HT-29 (cell line): ENCODE measurements at regions not wholly inside any gene's neighbourhood (a gene's known extent, or its start where the extent isn't known, plus 50 kb on each side); places are given as distances from the start of the nearest gene placed in this dataset.
"Not testable (repeated sequence)": the region's sequence is repeated elsewhere in the genome, so short reads cannot be mapped to it uniquely, and the experiment has no call there.

Experiments used
- DNase-seq: peaks from one replicate; pipeline ENCODE4 v3.0.0-alpha.2; 2015; ENCODE audit warnings: low spot score

GRCh38 chr12:73671550-73671949 lies 866.1 kb upstream of the ATXN7L3B start:
- peak; percentile 60 for DNase-seq

- DNase-seq = no peak
These were observed 859.9 kb upstream of the ATXN7L3B start for GRCh38 chr12:73677520-73678291.

DNA sequence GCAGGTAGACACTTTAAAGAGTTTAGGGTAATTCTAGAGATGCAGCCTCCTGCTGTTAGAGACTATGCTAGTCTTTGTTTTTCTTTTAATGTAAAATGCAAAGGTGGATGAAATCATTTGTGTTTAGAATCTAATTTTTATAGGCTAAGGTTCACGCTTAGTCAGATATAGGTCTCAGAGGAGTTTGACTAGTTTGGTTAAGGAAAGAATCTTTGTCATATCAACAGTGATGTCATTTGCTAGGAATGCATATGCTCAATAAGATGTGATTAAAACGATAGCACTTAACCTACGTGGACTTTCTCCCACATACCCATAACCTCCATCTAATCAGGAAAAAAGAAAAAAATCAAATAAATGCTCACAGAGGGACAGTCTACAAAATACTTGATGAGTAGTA lies 859.3 kb upstream of the ATXN7L3B start:
- peak; percentile 9 for DNase-seq

GRCh38 chr12:73699318-73699717 lies 838.3 kb upstream of the ATXN7L3B start:
- DNase-seq = no peak

DNA sequence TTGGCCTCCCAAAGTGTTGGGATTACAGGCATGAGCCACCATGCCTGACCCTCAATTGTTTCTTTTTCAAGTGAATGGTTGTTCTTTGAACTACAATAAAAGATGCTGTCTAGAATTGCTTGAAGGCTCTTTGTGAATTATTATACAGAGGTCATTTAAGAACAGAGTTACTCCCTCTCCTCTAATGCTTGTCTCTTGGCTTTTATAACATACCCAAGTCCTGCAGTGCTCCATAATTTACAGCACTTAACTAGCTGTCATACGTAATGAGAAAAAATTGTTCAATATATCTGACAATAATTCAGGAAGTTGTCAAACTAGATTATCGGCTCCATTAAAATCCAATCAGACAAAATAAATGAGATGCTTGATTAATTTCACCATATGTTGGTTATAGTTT lies 823.0 kb upstream of the ATXN7L3B start:
- no peak for DNase-seq

DNA sequence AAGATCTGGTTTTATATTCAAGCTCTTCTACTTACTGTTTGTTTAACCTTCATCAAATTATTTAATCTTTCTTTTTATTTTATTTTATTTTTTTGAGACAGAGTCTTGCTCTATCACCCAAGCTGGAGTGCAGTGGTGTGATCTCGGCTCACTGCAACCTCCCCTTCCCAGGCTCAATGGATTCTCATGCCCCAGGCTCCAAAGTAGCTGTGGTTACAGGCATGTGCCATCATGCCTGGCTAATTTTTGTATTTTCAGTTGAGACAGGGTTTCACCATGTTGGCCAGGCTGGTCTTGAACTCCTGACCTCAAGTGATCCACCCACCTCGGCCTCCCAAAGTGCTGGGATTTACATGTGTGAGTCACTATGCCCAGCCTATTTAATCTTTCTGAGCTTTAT lies 821.5 kb upstream of the ATXN7L3B start:
- DNase-seq = not testable (repeated sequence)

DNA sequence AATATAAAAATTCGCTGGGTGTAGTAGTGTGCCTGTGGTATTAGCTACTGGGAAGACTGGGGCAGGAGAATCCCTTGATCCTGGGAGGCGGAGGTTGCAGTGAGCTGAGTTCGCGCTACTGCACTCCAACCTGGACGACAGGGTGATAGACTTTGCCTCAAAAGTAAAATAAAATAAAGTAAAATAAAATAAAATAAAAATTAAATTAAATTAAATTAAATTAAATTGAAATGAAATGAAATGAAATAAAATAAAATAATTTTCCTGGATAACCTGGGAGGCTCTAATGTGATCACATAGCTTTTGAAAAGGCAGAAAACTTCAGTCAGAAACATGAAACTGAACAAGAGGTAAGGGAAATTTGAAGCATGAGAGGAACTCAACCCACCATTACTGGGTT lies 818.4 kb upstream of the ATXN7L3B start:
- no peak for DNase-seq

- DNase-seq = no peak
These were observed 810.8 kb upstream of the ATXN7L3B start for GRCh38 chr12:73726881-73727280.

DNA sequence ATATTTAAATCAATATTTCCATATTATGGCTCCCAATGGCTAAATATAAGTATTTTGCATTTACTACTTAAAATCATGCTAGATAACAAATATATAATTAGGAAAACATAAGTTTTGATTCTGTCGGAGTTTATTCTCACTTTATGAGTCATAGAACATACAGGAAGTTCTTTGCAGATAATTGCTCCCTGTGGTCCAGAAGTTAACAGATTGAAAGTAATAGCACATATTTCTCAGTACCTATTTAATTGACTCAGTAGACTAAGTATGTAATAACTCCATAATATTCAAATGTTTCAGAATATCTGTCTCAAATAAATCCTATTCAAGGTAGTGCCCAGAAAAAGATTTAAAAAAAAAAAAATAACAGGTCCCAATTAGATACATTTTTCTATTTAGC lies 806.0 kb upstream of the ATXN7L3B start:
- no peak for DNase-seq

GRCh38 chr12:73769337-73769736 lies 768.3 kb upstream of the ATXN7L3B start:
- no peak for DNase-seq

- DNase-seq = no peak
These were observed 739.1 kb upstream of the ATXN7L3B start for GRCh38 chr12:73798523-73798922.

- no peak for DNase-seq
These were observed 722.5 kb upstream of the ATXN7L3B start for GRCh38 chr12:73815072-73815645.

DNA sequence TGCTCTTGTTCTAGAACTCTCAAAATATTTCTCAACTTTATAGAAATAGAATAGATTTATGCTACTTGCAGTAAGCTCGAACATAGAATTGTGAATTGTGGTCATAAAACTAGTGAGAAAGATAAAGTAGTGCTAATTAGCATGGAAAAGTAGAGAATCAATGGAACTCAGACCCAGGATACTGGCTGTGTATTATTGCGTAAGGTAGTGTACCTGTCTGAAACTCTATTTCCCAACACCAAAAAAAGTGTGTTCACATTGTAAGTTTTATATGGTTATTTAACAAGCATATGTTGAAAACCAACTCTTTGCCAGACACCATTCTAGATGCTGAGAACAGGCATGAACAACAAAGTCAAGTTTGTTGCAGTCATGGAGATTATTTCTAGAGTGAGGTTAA lies 720.5 kb upstream of the ATXN7L3B start:
- no peak for DNase-seq

DNA sequence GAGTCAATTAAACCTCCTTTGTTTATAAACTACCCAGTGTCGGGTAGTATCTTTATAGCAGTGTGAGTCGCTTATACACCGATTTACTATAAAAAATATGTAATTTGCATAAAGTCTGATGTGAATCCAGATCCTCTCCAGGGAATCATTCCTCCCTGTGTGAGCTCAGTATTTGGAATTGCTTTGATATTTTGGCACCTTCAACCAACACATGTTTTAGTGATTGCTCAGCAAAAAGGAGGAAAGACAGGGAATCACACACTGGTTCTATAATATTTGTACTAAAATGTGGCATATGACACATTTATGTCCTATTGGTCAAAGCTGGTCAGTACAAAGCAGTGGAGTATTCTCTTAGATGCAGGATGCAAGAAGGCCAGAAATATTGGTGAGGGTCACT lies 703.9 kb upstream of the ATXN7L3B start:
- no peak for DNase-seq

GRCh38 chr12:73841963-73842362 lies 695.7 kb upstream of the ATXN7L3B start:
- no peak for DNase-seq

GRCh38 chr12:73863546-73863945 lies 674.1 kb upstream of the ATXN7L3B start:
- DNase-seq = no peak

- DNase-seq = no peak
These were observed 670.5 kb upstream of the ATXN7L3B start for GRCh38 chr12:73867147-73867546.

DNA sequence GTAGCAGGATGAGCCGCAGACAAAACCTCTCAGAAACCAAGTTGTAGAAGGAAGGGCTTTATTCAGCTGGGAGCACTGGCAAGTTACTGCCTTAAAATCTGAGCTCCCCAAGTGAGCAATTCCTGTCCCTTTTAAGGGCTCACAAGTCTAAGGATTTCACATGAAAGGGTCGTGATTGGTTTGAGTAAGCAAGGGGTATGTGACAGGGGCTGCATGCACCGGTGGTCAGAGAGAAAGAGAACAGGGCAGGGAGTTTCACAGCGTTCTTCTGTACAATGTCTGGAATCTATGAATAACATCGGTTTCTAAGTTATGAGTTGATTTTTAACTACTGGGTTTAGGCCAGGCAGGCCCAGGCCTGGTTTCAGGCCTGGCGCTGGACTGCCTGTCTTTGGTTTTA lies 660.3 kb upstream of the ATXN7L3B start:
- not testable (repeated sequence) for DNase-seq

DNA sequence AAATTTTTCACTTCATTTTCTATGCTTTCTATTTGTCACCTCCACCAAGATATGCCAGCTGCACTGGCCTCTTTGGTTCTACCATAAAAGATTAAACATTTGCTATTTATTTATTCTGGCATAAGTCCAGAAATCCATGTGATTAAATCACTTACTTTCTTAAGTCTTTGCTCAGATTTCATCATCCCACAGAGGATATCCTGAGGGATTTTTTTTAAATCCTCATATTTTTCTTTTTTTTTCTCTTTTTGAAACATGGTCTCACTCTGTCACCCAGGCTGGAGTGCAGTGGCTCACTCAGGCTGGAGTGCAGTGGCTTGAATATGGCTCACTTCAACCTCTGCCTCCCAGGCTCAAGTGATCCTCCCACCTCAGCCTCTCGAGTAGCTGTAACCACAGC lies 645.4 kb upstream of the ATXN7L3B start:
- DNase-seq = peak; percentile 23

GRCh38 chr12:73898645-73899044 lies 639.0 kb upstream of the ATXN7L3B start:
- no peak for DNase-seq

GRCh38 chr12:73902260-73902659 lies 635.4 kb upstream of the ATXN7L3B start:
- DNase-seq = no peak

DNA sequence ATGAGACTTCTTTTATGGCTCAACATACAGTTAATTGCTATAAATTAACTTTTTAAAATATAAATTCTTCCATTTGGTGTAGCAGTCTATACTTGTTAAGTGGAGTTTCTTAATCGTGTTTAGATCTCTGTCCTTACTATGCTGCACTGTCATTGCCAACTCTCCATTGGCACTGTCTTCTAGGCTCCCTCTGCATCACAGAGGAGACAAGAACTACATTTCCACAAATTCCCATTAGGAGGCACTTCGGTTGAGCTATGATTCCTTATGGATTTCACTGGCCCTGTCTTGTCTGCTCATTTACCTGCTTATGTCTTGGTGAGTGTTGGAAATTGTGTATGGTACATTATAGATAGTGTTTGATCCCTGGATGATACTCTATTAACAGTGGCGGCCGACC lies 630.9 kb upstream of the ATXN7L3B start:
- DNase-seq = no peak

DNA sequence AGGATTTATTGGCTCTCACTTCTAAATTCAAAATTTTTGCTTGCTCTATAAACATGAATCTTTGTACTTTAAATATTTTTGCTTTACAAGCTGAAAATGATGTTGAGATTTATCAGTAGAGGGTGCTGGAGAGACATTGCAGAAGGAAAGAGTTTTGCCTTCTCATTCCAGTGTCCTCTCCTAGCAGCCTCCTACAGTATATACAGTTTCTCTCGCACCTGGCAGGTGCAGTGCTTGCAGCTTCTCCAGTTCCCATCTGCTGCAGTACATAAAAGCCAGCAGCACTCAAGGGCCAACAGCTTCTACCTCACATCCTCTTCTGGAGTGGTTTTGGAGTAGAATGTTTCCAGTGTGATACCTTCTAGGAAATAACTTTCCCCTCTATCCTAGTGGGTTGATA lies 601.8 kb upstream of the ATXN7L3B start:
- peak; percentile 53 for DNase-seq
